CD4-positive, alpha-beta memory T cell (primary cell): ENCODE measurements at regions not wholly inside any gene's neighbourhood (a gene's known extent, or its start where the extent isn't known, plus 50 kb on each side); places are given as distances from the start of the nearest gene placed in this dataset.

Experiments used
- CTCF ChIA-PET: fragments of 350-600 bp; sonication (Branson Sonifier 250); formaldehyde crosslinking; loops from one replicate; lab custom pipeline; 2021; ENCODE audit warnings: inconsistent platforms; ENCODE audit not compliant: partially characterized antibody; lab: Charles Lee
- POLR2A ChIA-PET: fragments of 350-600 bp; sonication (Branson Sonifier 250); formaldehyde crosslinking; loops from one replicate; lab custom pipeline; 2021; ENCODE audit not compliant: partially characterized antibody; lab: Charles Lee
- DNase-seq, 5 donors: peaks; one replicate each; pipeline versions ENCODE4 v3.0.0 to v3.0.0-alpha.2; 2020 to 2022; ENCODE audit warnings: mixed read lengths in 1 of 5
- H3K27ac ChIP-seq: one replicate; pipeline ENCODE4 v1.7.0; 2013; ENCODE audit warnings: low read depth, low read length
- H3K27me3 ChIP-seq: 2 replicates; pipeline ENCODE4 v1.7.0; 2013; ENCODE audit warnings: mild to moderate bottlenecking, low read length, moderate library complexity; ENCODE audit not compliant: insufficient read depth
- H3K36me3 ChIP-seq: 2 replicates; pipeline ENCODE4 v1.7.0; 2013; ENCODE audit warnings: mild to moderate bottlenecking, low read length, moderate library complexity; ENCODE audit not compliant: insufficient read depth
- H3K4me1 ChIP-seq: 2 replicates; pipeline ENCODE4 v1.7.0; 2013; ENCODE audit warnings: mild to moderate bottlenecking, low read length, moderate library complexity; ENCODE audit not compliant: insufficient read depth
- H3K4me3 ChIP-seq, 2 donors: one replicate each; pipeline ENCODE4 v1.7.0; 2013; ENCODE audit warnings: low read length in 2 of 2, mild to moderate bottlenecking in 1 of 2
- H3K9me3 ChIP-seq, 2 donors: one replicate each; pipeline ENCODE4 v1.7.0; 2013; ENCODE audit warnings: low read length in 2 of 2, control low read depth in 1 of 2; ENCODE audit not compliant: control insufficient read depth in 1 of 2
- H3K27ac Mint-ChIP-seq, 7 donors: one replicate each; pipeline ENCODE4 v1.8.0; 2020 to 2021; ENCODE audit warnings: mixed read lengths in 7 of 7, mild to moderate bottlenecking in 6 of 7, inconsistent platforms in 3 of 7, moderate library complexity in 3 of 7
- H3K27me3 Mint-ChIP-seq, 2 donors: one replicate each; pipeline ENCODE4 v1.8.0; 2020 to 2021; ENCODE audit warnings: mixed read lengths in 2 of 2
- H3K36me3 Mint-ChIP-seq, 2 donors: one replicate each; pipeline ENCODE4 v1.8.0; 2020 to 2021; ENCODE audit warnings: mixed read lengths in 2 of 2, inconsistent platforms in 1 of 2, mild to moderate bottlenecking in 1 of 2
- H3K4me1 Mint-ChIP-seq, 4 donors: one replicate each; pipeline ENCODE4 v1.8.0; 2020 to 2021; ENCODE audit warnings: mixed read lengths in 4 of 4, mild to moderate bottlenecking in 1 of 4
- H3K4me3 Mint-ChIP-seq, 8 donors: one replicate each; pipeline ENCODE4 v1.8.0; 2020 to 2021; ENCODE audit warnings: mixed read lengths in 8 of 8, mild to moderate bottlenecking in 7 of 8, moderate library complexity in 6 of 8, inconsistent platforms in 3 of 8
- H3K9me3 Mint-ChIP-seq, 8 donors: one replicate each; pipeline ENCODE4 v1.8.0; 2020 to 2021; ENCODE audit warnings: mixed read lengths in 8 of 8, mild to moderate bottlenecking in 5 of 8, inconsistent platforms in 3 of 8, moderate library complexity in 1 of 8
- intact Hi-C: fragments of 100-400 bp; cut with micrococcal nuclease; formaldehyde crosslinking; loops from one replicate; pipeline ENCODE4 v1.15.1; 2023

DNA sequence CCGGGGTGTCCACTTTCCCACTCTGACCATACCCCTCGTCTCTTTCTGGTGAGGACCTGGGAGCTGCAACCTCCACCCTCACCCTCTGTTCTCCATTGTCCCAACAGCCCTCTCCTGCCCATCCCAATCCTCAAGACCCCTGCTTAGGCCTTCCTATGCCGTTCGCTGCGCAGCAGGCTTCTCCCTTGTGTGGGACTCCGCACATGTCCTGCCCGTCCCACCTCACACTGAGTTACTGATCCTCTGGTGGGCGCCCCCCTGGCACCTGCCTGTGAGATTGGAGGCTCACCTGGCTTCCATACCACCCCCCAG is 119.5 kb upstream of the SNTG2 start:
- intact Hi-C loops = no loop called here
- H3K4me3 ChIP-seq = no peak overlapping the region
- Mint-ChIP-seq H3K4me1 (peaks cover 0 to 5% (median under 1%) of the 10 kb centered on the region in 4 donors), H3K27ac (no peak overlapping the region), H3K36me3 (no peaks in the 10 kb centered on the region), H3K27me3 (peaks cover 10 to 22% of the 10 kb centered on the region in 2 donors), H3K9me3 (peaks cover 0 to 2% (median 0%) of the 10 kb centered on the region in 8 donors), H3K4me3 (no peak overlapping the region)
- CTCF ChIA-PET = no interaction called here
- H3K36me3 ChIP-seq = no peaks in the 10 kb centered on the region
- no peaks in the 10 kb centered on the region for H3K9me3 ChIP-seq
- POLR2A ChIA-PET = no interaction called here
- no peaks in the 10 kb centered on the region for H3K27me3 ChIP-seq
- no peaks in the 10 kb centered on the region for H3K4me1 ChIP-seq
- no peak for DNase-seq
- H3K27ac ChIP-seq = no peak overlapping the region

DNA sequence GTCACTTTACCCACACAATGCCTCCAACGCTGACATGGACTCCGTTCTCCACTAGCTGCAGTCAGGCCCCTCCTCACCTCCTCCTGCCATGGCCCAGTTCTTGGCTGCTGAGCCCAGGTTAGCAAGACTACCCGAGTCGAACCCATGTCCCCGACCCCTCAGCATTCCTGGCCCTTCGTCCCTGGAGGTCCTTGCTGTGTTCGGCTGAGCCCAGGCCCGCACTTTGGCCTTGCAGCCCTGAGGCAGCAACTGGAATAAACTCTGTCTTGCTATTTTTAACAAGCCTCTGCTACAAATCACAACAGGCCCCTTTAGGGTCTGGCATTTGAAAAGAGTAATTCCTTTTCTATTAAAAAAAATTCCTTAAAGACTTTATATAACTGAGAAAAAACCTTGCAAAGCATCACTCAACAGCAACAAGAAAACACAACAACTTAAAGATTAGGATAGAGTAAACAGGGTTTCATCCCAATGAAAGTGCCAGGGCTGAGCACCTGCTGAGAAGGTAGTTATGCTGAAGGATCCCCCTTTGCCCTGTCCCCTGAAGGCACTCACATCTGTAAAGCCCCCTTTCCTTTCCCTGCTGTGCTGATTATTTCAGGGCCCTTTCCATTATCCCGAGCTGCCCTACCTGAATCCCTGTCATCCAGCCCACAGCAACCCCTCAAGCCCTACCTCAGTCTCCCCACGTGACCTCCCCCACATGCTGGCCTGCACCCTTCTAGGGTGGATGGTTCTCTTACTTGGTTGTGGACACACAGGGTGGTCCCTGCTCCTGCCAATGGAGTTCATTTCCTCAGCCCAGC is 120.0 kb upstream of the SNTG2 start:
- POLR2A ChIA-PET = no interaction called here

DNA sequence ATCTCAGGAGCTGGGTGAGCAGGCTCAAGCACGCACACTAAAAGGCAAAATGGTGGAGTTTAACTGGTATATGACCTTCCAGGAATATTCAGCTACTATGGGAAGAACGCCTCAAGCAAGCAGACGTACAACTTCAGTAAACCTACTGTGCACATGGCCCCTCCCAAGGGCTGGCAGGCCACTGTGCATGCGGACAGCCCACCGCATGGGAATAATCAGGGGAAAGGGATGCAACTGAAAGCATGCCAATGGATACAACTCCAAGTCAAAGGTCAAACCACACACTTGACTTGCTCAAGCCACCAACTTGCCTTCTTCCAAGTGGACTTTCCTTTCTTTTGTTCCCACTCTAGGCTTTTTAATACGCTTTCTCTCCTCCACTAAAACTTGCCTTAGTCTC is 121.6 kb upstream of the SNTG2 start:
- peaks cover 0 to 5% (median under 1%) of the 10 kb centered on the region in 4 donors for H3K4me1 Mint-ChIP-seq
- no peak overlapping the region for H3K27ac Mint-ChIP-seq
- peaks cover 5 to 18% of the 10 kb centered on the region in 2 donors for H3K27me3 Mint-ChIP-seq
- no peak for DNase-seq
- Histone ChIP-seq H3K4me1 (no peaks in the 10 kb centered on the region), H3K27ac (no peak overlapping the region), H3K36me3 (no peaks in the 10 kb centered on the region), H3K4me3 (no peak overlapping the region), H3K9me3 (no peaks in the 10 kb centered on the region), H3K27me3 (no peaks in the 10 kb centered on the region)
- no peaks in the 10 kb centered on the region for H3K9me3 Mint-ChIP-seq
- H3K4me3 Mint-ChIP-seq = no peak overlapping the region
- intact Hi-C loops = no loop called here
- H3K36me3 Mint-ChIP-seq = no peaks in the 10 kb centered on the region
- ChIA-PET POLR2A (no interaction called here), CTCF (no interaction called here)

More for the DNA sequence above, 120.0 kb upstream of the SNTG2 start:
- H3K4me3 Mint-ChIP-seq = no peak overlapping the region
- no peaks in the 10 kb centered on the region for H3K9me3 ChIP-seq
- peaks cover 10 to 22% of the 10 kb centered on the region in 2 donors for H3K27me3 Mint-ChIP-seq
- peaks cover 0 to 2% (median 0%) of the 10 kb centered on the region in 8 donors for H3K9me3 Mint-ChIP-seq
- intact Hi-C loops = no loop called here
- H3K4me3 ChIP-seq = no peak overlapping the region
- DNase-seq = no peak
- CTCF ChIA-PET = no interaction called here
- no peak overlapping the region for H3K27ac Mint-ChIP-seq
- H3K4me1 Mint-ChIP-seq = peaks cover 0 to 5% (median under 1%) of the 10 kb centered on the region in 4 donors
- no peak overlapping the region for H3K27ac ChIP-seq
- H3K27me3 ChIP-seq = no peaks in the 10 kb centered on the region
- no peaks in the 10 kb centered on the region for H3K36me3 ChIP-seq
- no peaks in the 10 kb centered on the region for H3K36me3 Mint-ChIP-seq
- H3K4me1 ChIP-seq = no peaks in the 10 kb centered on the region

DNA sequence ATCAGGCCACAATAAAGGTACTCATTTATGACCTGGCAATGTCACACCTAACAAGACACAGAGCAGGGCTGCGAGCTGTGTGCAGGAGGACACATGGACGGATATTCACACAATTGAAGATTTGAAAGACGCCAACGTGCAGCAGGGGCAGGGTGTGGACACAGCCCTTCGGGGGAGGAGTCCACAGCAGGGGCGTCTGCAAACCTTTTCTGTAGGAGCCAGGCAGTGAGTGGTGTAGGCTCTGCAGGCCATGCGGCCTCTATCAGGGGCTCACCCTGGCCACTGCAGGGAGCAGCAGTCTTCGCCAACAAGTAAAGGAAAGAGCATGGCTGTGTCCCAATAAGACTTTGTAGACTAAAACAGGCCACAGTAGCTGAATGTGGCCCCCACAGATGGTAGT is 125.7 kb upstream of the SNTG2 start:
- no peaks in the 10 kb centered on the region for H3K9me3 ChIP-seq
- DNase-seq = no peak
- H3K4me3 Mint-ChIP-seq = no peak overlapping the region
- POLR2A ChIA-PET = no interaction called here
- H3K36me3 ChIP-seq = no peaks in the 10 kb centered on the region
- H3K9me3 Mint-ChIP-seq = no peaks in the 10 kb centered on the region
- H3K27me3 Mint-ChIP-seq = peaks cover 0 to 1% of the 10 kb centered on the region in 2 donors
- CTCF ChIA-PET = interaction anchor here (0.9 kb wide), 1 partner anchor 108 kb away, joined by 3 read pairs; no protein-coding TSS in a partner anchor
- no peaks in the 10 kb centered on the region for H3K4me1 Mint-ChIP-seq
- H3K27me3 ChIP-seq = no peaks in the 10 kb centered on the region
- H3K27ac ChIP-seq = no peak overlapping the region
- intact Hi-C loops = no loop called here
- H3K36me3 Mint-ChIP-seq = no peaks in the 10 kb centered on the region
- H3K4me1 ChIP-seq = no peaks in the 10 kb centered on the region
- no peak overlapping the region for H3K27ac Mint-ChIP-seq
- no peak overlapping the region for H3K4me3 ChIP-seq

DNA sequence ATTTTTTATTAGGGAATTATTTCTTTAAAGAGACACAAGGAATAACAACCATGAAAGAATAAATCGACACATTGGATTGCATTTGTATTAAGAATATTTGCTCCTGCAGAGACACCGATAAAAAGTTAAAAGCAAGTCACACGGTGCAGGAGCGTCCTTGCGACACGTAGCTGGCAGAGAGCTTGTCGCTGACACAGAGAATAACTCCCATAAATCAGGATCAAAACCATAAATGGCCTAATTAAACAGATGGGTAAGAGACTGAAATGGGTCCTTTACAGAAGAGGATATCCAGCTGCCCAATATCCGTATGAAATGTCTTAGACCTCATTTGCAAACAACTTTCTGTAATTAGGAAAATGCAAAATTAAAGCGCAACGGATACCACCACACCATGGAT is 126.1 kb upstream of the SNTG2 start:
- H3K36me3 Mint-ChIP-seq = no peaks in the 10 kb centered on the region
- no peaks in the 10 kb centered on the region for H3K9me3 ChIP-seq
- no peaks in the 10 kb centered on the region for H3K27me3 ChIP-seq
- H3K27ac ChIP-seq = no peak overlapping the region
- POLR2A ChIA-PET = no interaction called here
- CTCF ChIA-PET = interaction anchor here (0.9 kb wide), 1 partner anchor 108 kb away, joined by 3 read pairs; no protein-coding TSS in a partner anchor
- intact Hi-C loops = no loop called here
- no peaks in the 10 kb centered on the region for H3K36me3 ChIP-seq
- H3K4me1 ChIP-seq = no peaks in the 10 kb centered on the region
- H3K4me3 Mint-ChIP-seq = no peak overlapping the region
- H3K4me1 Mint-ChIP-seq = no peaks in the 10 kb centered on the region
- no peak for DNase-seq
- no peak overlapping the region for H3K4me3 ChIP-seq
- peaks cover 0 to 1% of the 10 kb centered on the region in 2 donors for H3K27me3 Mint-ChIP-seq
- H3K27ac Mint-ChIP-seq = no peak overlapping the region
- H3K9me3 Mint-ChIP-seq = no peaks in the 10 kb centered on the region

DNA sequence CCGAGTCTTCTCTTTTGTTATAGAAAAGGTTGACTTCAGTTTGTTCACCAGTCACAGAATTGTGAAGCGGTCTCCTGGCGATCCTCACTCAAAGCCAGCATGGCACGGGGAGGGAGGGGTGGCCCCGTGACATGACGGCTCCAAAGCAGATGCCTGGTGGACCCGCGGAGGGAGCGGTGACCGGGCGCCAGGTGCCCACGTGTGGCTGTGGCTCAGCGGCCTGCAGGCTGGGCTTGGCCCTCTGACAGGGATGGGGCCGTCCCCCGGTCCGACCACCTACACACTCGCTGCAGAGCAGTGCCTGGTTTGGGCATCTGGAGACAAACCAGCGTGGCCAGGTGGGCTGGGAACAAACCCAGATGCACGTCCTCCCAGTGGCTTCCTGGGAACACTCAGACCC is 129.1 kb upstream of the SNTG2 start:
- Histone ChIP-seq H3K27me3 (no peaks in the 10 kb centered on the region), H3K27ac (no peak overlapping the region), H3K4me1 (no peaks in the 10 kb centered on the region), H3K9me3 (no peaks in the 10 kb centered on the region), H3K36me3 (no peaks in the 10 kb centered on the region), H3K4me3 (no peak overlapping the region)
- intact Hi-C loops = no loop called here
- Mint-ChIP-seq H3K4me1 (no peaks in the 10 kb centered on the region), H3K27ac (no peak overlapping the region), H3K4me3 (no peak overlapping the region), H3K27me3 (no peaks in the 10 kb centered on the region), H3K9me3 (no peaks in the 10 kb centered on the region), H3K36me3 (no peaks in the 10 kb centered on the region)
- no peak for DNase-seq
- CTCF ChIA-PET = no interaction called here
- POLR2A ChIA-PET = no interaction called here

DNA sequence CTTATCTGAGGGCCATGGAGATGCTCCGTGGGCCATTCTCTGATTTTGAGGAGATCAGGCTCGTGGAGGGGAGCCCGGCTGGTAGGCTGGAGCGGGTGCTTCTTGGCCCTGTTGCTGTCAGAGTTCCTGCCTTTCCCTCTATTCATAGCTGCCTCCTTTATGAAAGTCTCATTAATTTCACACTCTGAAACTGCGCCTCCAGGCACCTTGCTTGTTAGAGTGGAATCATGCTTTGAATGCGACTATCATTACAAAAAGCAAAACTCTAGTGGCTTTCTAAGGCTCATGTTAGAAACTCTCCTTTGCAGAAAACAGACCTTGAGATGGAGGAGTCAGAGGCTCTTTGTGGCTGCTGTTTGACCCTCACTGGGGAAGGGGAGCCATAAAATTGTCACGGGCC is 131.0 kb upstream of the SNTG2 start:
- intact Hi-C loops = no loop called here
- Mint-ChIP-seq H3K36me3 (no peaks in the 10 kb centered on the region), H3K27me3 (no peaks in the 10 kb centered on the region), H3K4me1 (no peaks in the 10 kb centered on the region), H3K9me3 (no peaks in the 10 kb centered on the region), H3K27ac (no peak overlapping the region), H3K4me3 (no peak overlapping the region)
- H3K36me3 ChIP-seq = no peaks in the 10 kb centered on the region
- H3K4me3 ChIP-seq = no peak overlapping the region
- DNase-seq = no peak
- H3K27me3 ChIP-seq = no peaks in the 10 kb centered on the region
- no peaks in the 10 kb centered on the region for H3K9me3 ChIP-seq
- ChIA-PET CTCF (no interaction called here), POLR2A (no interaction called here)
- no peak overlapping the region for H3K27ac ChIP-seq
- no peaks in the 10 kb centered on the region for H3K4me1 ChIP-seq
